Sigmoid colon (tissue), 6 donors: ENCODE measurements at regions not wholly inside any gene's neighbourhood (a gene's known extent, or its start where the extent isn't known, plus 50 kb on each side); places are given as distances from the start of the nearest gene placed in this dataset.

Experiments
- DNase-seq: peaks from one replicate; pipeline ENCODE4 v3.0.0-alpha.2; 2019
- H3K27ac ChIP-seq, 4 donors: fragments of 200-600 bp; sonication (generic); one replicate each; pipeline ENCODE4 v1.5.1; 2016 to 2019; ENCODE audit warnings: mild to moderate bottlenecking in 1 of 4
- H3K27me3 ChIP-seq, 3 donors: fragments of 200-600 bp; sonication (generic); one replicate each; pipeline ENCODE4 v1.5.1; 2019; ENCODE audit warnings: mild to moderate bottlenecking in 1 of 3
- H3K36me3 ChIP-seq, 4 donors: fragments of 200-600 bp; sonication (generic); one replicate each; pipeline ENCODE4 v1.5.1; 2016 to 2019
- H3K4me1 ChIP-seq, 4 donors: fragments of 200-600 bp; sonication (generic); one replicate each; pipeline ENCODE4 v1.5.1; 2017 to 2019
- H3K4me3 ChIP-seq, 4 donors: fragments of 200-600 bp; sonication (generic); one replicate each; pipeline ENCODE4 v1.5.1; 2017 to 2019; ENCODE audit warnings: mild to moderate bottlenecking in 2 of 4, moderate library complexity in 1 of 4
- H3K9me3 ChIP-seq, 4 donors: fragments of 200-600 bp in 3 of 4; sonication (generic) in 3 of 4; one replicate each; pipeline versions ENCODE4 v1.5.1 to v1.6.1; 2013 to 2019
- CTCF ChIP-seq, 4 experiments: fragments of 450-650 bp in 3 of 4; fragments of 200-600 bp in 1 of 4; IDR thresholded peaks; one replicate each; pipeline ENCODE4 v1.5.1; 2016 to 2019; ENCODE audit warnings: antibody characterized with exemption in 4 of 4, mild to moderate bottlenecking in 3 of 4, moderate library complexity in 2 of 4
- EP300 ChIP-seq, 4 donors: sonication (generic); formaldehyde crosslinking; IDR thresholded peaks; one replicate each; pipeline ENCODE4 v1.6.1; 2017; ENCODE audit warnings: antibody characterized with exemption in 4 of 4
- POLR2A ChIP-seq, 2 donors: fragments of 450-650 bp; IDR thresholded peaks; one replicate each; pipeline ENCODE4 v1.6.1; 2016; ENCODE audit warnings: antibody characterized with exemption in 2 of 2, mild to moderate bottlenecking in 2 of 2, moderate library complexity in 2 of 2
- POLR2AphosphoS5 ChIP-seq, 4 donors: sonication (generic); formaldehyde crosslinking; IDR thresholded peaks; one replicate each; pipeline ENCODE4 v1.6.1; 2017; ENCODE audit warnings: antibody characterized with exemption in 4 of 4
- WGBS, 2 donors: extraction: QIAGEN DNeasy Blood & Tissue Kit; methylation state at CpG; one replicate each; pipeline ENCODE4 v1.1.7; 2013; 5-methylcytosine and 5-hydroxymethylcytosine counted together
- intact Hi-C: fragments of 100-400 bp; cut with DNase I; formaldehyde crosslinking; loops from one replicate; pipeline ENCODE4 v1.15.1; 2023
- donor health status: healthy with polysubstance abuse.
- donor health status: healthy.

DNA sequence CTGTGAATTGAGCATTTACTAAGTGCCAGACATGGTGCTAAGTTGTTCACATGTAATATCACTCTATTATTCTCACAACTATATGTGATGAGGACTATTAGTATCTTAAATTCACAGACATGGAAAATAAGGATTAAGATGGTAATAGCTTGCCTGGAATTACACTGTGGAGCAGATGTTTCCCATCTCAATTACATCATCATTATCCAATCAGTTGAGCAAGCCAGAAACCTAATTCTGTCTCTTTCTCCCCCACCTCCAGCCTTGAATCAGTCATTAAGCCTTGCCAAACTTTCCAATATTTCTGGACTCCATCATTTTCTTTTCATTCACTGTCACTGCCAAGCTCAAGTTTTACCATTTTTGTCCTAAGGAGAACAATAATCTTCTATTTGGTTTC lies 287.8 kb upstream of the KITLG start:
- no peak for DNase-seq
- intact Hi-C loops = no loop called here

DNA sequence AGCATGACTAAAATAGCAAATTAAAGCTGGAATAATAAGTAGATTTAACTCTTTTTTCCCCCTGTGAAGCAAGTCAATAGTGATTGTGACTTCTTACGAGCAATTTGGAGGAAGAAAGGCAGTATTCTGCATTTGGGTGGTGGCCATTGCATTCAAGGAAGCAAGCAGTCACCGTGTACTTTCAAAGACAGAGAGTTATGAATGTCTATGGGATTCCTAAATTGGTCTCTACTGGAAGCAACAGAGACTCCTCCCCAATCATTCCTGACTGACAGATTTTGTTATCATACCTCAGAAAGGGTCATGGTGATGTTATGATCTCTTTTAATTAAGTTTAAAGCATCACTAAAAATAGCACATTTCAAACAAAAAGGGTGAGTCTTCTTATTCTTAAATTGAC lies 287.2 kb upstream of the KITLG start:
- peaks cover 0 to 29% (median 9%) of the 10 kb centered on the region in 4 donors for H3K4me1 ChIP-seq
- TF ChIP-seq POLR2AphosphoS5 (IDR thresholded peaks at IDR 0.05) (no peak), EP300 (IDR thresholded peaks at IDR 0.05) (no peak), CTCF (IDR thresholded peaks at IDR 0.05) (no peak), POLR2A (IDR thresholded peaks at IDR 0.05) (no peak)
- no peaks in the 10 kb centered on the region for H3K9me3 ChIP-seq
- no peaks in the 10 kb centered on the region for H3K36me3 ChIP-seq
- peak overlapping the region in 1 of 4 donors; percentile 3 for H3K27ac ChIP-seq
- H3K4me3 ChIP-seq = no peak overlapping the region
- DNase-seq = no peak
- H3K27me3 ChIP-seq = no peaks in the 10 kb centered on the region
- intact Hi-C loops = no loop called here
- 77% methylated on average over 2 of the region's 2 CpGs for WGBS, 2 donors

More for the DNA sequence above, 287.8 kb upstream of the KITLG start:
- Histone ChIP-seq H3K36me3 (no peaks in the 10 kb centered on the region), H3K4me1 (peaks cover 0 to 29% (median 9%) of the 10 kb centered on the region in 4 donors), H3K4me3 (no peak overlapping the region), H3K9me3 (no peaks in the 10 kb centered on the region), H3K27me3 (no peaks in the 10 kb centered on the region), H3K27ac (peak overlapping the region in 1 of 4 donors; percentile 3)
- TF ChIP-seq CTCF (IDR thresholded peaks at IDR 0.05) (no peak), POLR2A (IDR thresholded peaks at IDR 0.05) (no peak), EP300 (IDR thresholded peaks at IDR 0.05) (no peak), POLR2AphosphoS5 (IDR thresholded peaks at IDR 0.05) (no peak)

- no peak for TF ChIP-seq EP300 (IDR thresholded peaks at IDR 0.05)
- no peak for TF ChIP-seq POLR2A (IDR thresholded peaks at IDR 0.05)
- TF ChIP-seq POLR2AphosphoS5 (IDR thresholded peaks at IDR 0.05) = no peak
- no peak for TF ChIP-seq CTCF (IDR thresholded peaks at IDR 0.05)
- Histone ChIP-seq H3K27ac (no peak overlapping the region), H3K36me3 (no peaks in the 10 kb centered on the region), H3K9me3 (no peaks in the 10 kb centered on the region), H3K27me3 (no peaks in the 10 kb centered on the region), H3K4me3 (no peak overlapping the region), H3K4me1 (peaks cover 0 to 29% (median 9%) of the 10 kb centered on the region in 4 donors)
- no peak for DNase-seq
- intact Hi-C loops = no loop called here
- WGBS, 2 donors = 91 to 93% methylated on average over 4 of the region's 4 CpGs
Measured at GRCh38 chr12:88866881-88867280, 286.6 kb upstream of the KITLG start.

DNA sequence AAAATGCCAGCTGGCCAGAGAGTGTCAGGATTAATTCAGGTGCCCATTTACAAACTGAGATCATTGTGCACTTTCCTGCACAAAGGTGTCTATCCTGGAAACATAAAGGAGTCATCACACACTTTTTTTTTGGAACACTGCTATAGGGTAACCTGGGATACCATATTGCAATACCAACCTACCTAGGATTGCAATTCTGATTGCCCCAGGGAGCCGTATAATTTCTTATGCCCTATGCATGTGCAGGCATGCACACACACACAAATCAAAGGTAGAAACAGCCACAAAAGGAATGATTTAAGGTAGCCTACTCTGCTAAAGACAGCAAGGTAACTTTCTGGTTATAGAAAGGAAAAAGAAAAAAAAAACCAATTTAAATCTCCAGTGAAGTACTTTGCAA lies 285.3 kb upstream of the KITLG start:
- TF ChIP-seq POLR2A (IDR thresholded peaks at IDR 0.05) = no peak
- no peak for TF ChIP-seq POLR2AphosphoS5 (IDR thresholded peaks at IDR 0.05)
- TF ChIP-seq EP300 (IDR thresholded peaks at IDR 0.05) = no peak
- TF ChIP-seq CTCF (IDR thresholded peaks at IDR 0.05) = no peak
- no peaks in the 10 kb centered on the region for H3K27me3 ChIP-seq
- H3K9me3 ChIP-seq = no peaks in the 10 kb centered on the region
- 91 to 96% methylated on average over 1 of the region's 1 CpG for WGBS, 2 donors
- peaks cover 0 to 29% (median 9%) of the 10 kb centered on the region in 4 donors for H3K4me1 ChIP-seq
- H3K36me3 ChIP-seq = no peaks in the 10 kb centered on the region
- DNase-seq = no peak
- no peak overlapping the region for H3K4me3 ChIP-seq
- intact Hi-C loops = no loop called here
- H3K27ac ChIP-seq = no peak overlapping the region

DNA sequence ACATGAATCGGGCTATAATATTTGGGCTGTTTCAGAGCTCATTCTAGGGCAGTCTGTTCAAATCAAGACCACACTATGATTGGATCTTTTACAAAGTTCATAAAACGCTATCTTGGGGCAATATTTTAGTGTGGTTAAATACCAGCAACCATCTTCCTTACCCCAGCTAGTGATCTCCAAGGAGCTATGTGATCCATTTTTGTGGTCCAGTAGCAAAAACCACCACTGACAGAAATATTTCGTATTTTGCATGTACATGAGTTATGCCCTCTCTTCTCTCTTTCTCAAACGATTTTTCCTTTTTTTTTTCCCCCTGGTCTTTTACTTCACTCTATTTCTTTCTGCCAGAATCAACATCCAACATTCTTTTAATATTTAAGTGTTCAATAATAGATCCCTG lies 280.6 kb upstream of the KITLG start:
- H3K36me3 ChIP-seq = no peaks in the 10 kb centered on the region
- TF ChIP-seq POLR2A (IDR thresholded peaks at IDR 0.05) (no peak), EP300 (IDR thresholded peaks at IDR 0.05) (no peak), CTCF (IDR thresholded peaks at IDR 0.05) (no peak), POLR2AphosphoS5 (IDR thresholded peaks at IDR 0.05) (no peak)
- intact Hi-C loops = no loop called here
- H3K27me3 ChIP-seq = no peaks in the 10 kb centered on the region
- no peaks in the 10 kb centered on the region for H3K4me1 ChIP-seq
- no peak overlapping the region for H3K27ac ChIP-seq
- H3K4me3 ChIP-seq = no peak overlapping the region
- WGBS, 2 donors = 87 to 88% methylated on average over 4 of the region's 4 CpGs
- no peaks in the 10 kb centered on the region for H3K9me3 ChIP-seq
- DNase-seq = no peak
